AG10803 (cell line): ENCODE measurements at regions not wholly inside any gene's neighbourhood (a gene's known extent, or its start where the extent isn't known, plus 50 kb on each side); places are given as distances from the start of the nearest gene placed in this dataset.

Source experiments
- DNase-seq: peaks from one replicate; pipeline ENCODE4 v3.0.0; 2010; ENCODE audit warnings: low read depth
- H3K4me3 ChIP-seq: 2 replicates; pipeline ENCODE4 v1.5.1; 2011; ENCODE audit warnings: mild to moderate bottlenecking, low read length, control low read depth
- TF ChIP-seq, protein P1 (sequence below): conservative IDR thresholded peaks from 2 replicates; pipeline ENCODE4 v1.5.1; 2011; ENCODE audit warnings: mild to moderate bottlenecking, low read length, control low read depth, inconsistent platforms

DNA sequence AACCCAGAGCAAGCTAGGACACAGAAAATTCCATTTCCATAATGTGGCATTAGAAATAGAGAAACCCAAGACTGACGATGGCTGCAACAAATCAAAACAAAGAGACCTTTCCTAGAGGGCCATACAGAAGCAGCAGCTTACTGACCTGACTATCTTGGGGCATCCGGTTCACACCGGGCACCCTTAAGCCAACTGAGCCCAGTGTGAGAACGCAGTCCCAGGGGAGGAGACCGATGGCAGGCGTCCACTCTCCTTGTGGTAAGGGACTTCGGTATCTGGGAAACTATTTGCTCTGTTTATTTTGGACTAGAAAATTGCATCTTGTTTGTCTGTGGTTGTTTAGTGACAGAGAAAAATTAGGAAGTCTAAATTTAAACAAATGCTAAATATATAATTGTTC lies 244.8 kb upstream of the COPS8 start:
- TF ChIP-seq, protein P1, sequence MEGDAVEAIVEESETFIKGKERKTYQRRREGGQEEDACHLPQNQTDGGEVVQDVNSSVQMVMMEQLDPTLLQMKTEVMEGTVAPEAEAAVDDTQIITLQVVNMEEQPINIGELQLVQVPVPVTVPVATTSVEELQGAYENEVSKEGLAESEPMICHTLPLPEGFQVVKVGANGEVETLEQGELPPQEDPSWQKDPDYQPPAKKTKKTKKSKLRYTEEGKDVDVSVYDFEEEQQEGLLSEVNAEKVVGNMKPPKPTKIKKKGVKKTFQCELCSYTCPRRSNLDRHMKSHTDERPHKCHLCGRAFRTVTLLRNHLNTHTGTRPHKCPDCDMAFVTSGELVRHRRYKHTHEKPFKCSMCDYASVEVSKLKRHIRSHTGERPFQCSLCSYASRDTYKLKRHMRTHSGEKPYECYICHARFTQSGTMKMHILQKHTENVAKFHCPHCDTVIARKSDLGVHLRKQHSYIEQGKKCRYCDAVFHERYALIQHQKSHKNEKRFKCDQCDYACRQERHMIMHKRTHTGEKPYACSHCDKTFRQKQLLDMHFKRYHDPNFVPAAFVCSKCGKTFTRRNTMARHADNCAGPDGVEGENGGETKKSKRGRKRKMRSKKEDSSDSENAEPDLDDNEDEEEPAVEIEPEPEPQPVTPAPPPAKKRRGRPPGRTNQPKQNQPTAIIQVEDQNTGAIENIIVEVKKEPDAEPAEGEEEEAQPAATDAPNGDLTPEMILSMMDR, result no peak
- H3K4me3 ChIP-seq, result no peak overlapping the region
- peak; percentile 9 for DNase-seq

DNA sequence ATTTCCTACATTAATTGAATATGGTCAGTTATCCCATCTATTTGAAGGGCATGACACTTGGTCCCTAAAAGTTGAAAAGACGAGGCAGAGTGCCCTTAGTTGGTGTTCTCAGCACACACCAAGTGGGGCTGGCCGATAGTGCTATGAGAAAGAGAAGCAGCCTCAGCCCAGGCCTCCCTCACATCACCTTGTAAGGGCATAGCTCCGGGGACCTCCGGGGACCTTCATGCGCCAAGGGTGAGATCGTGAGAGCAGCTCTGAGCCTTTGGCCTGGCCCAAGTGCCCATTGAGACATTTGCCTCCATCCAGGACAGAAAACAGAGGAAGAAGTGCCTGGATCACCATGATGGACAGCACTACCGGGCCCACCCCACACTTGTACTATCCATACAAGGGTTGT lies 244.3 kb upstream of the COPS8 start:
- TF ChIP-seq, protein P1, result no peak
- no peak overlapping the region for H3K4me3 ChIP-seq
- DNase-seq, result no peak

DNA sequence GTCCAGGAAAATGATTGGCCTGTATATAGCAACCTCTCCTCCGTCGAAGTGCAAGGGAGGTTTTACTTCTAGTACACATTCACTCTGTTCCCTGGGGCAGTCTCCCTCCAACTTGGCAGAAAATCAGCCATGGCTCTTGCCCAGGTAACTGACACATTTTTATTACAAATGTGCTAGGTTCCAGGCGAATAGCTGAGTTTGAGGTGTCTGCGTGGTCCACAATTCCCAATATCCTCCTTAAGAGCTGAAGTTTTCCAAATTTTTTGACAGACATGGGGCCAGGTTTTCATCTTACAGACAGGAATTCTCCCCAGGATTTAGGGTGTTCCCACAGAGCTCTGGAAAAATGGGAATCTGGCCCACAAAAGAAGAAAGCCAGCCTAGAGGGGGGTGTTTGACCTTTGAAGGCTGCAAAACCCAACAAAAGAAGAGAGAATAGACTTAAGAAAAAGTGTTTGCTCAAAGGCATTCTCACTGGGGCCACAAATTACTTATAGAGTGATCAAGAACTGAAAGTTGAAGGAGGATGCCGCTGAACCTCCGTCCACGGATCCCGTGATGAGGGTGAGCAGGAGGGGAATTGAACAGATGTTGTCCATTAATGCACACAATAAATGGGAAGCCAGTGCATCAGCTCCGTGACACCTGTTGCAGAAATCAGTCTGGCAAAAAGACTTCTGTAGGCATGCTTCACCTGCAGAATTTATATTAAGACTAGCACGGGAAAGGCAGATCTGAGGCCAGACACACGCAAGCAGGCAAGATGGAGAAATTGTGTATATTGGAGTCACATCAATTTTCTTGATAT lies 242.3 kb upstream of the COPS8 start:
- DNase-seq, result no peak
- TF ChIP-seq, protein P1, result no peak
- no peak overlapping the region for H3K4me3 ChIP-seq

DNA sequence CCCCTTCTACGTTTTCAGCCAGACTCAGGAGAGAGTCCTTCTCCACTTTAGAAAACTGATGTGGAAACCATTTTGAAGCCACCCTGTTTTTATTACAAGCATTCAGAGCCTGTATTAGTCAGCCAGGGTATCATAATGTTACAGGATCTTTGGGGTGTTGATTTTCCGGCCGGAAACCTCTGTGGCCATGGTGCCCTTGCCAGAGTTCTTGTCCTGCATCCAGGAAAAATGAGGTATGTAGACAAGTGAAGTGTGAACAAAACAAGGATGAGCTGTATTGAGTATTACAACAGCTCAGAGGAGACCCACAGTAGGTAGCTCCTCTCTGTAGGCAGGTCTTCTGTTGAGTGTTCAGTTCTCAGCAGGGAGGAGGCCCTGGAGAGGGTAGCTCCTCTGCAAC lies 241.0 kb upstream of the COPS8 start:
- TF ChIP-seq, protein P1, result no peak
- H3K4me3 ChIP-seq, result no peak overlapping the region
- no peak for DNase-seq

DNA sequence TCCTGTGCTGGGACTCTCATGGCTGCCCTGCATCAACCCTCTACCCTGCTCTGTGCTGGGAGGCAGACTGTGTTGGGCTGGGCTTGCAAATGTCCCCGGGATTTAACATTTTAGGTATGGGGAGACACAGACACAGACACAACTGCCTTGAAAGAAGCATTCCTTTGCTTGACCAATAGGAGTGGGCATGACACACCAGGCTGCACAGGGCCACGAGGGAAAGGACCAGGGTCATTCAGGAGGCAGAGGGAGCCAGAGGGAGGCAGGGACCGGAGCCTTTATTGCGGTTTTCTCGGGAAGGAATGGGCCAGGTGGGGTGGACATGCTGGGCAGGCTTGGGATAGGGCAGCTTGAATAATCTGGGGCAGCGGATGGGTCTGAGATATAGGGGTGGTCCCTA lies 238.7 kb upstream of the COPS8 start:
- no peak overlapping the region for H3K4me3 ChIP-seq
- no peak for DNase-seq
- TF ChIP-seq, protein P1, result no peak

DNA sequence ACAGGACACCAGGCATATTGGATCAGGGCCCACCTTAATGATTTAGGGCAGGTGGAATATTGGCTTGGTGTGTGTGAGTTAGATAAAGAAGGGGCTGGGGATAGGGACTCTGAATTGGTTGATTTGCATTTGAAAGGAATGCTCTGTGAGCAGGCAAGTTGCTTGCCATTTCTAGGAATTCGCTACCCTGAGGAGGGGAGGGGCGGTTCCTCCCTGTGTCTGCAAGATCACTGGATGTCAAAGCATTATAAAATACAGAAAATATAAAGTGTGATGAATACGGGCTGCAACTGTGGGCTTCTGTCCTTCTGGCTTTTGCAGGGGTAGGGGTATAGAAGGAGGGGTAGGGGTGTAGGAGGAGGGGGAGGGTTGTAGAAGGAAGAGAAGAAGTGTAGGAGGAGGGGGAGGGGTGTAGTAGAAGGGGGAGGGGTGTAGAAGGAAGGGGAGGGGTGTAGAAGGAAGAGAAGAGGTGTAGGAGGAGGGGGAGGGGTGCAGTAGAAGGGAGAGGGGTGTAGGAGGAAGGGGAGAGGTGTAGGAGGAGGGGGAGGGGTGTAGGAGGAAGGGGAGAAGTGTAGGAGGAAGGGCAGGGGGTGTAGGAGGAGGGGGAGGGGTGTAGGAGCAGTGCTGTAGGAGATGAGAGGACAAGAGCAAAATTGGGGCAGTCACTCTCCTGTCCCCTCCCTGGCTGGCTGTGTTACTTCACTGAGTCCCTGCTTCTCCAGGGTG lies 238.0 kb upstream of the COPS8 start:
- DNase-seq, result no peak
- TF ChIP-seq, protein P1, result no peak
- no peak overlapping the region for H3K4me3 ChIP-seq

DNA sequence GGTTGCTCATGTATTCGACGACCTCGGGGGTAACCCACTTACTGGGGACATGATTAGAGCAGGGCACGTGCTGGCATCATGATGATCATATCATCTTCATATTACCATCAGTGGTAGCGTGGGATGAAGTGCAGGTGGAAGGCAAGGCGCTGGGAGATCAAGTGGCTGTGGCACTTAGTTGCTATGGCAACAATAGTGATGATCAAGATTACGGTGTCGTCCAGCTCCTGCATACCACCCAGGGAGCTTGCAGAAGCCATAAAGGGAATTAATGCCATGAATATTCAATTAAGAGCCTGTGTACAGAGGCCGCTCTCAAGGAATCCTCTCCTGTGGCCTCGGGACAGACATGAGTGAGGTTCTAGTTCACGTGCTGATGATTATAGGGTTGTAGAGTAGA lies 237.2 kb upstream of the COPS8 start:
- DNase-seq, result no peak
- TF ChIP-seq, protein P1, result no peak
- H3K4me3 ChIP-seq, result no peak overlapping the region
